HEK293T (cell line): ENCODE measurements at regions not wholly inside any gene's neighbourhood (a gene's known extent, or its start where the extent isn't known, plus 50 kb on each side); places are given as distances from the start of the nearest gene placed in this dataset.

ENCODE experiments used
- ELF4 ChIP-seq: fragments of 450-650 bp; IDR thresholded peaks from 2 replicates; pipeline ENCODE4 v1.6.1; 2017; ENCODE audit warnings: antibody characterized with exemption
- ZNF384 ChIP-seq: fragments of 450-650 bp; IDR thresholded peaks from 2 replicates; pipeline ENCODE4 v1.6.1; 2016

- no peak for TF ChIP-seq ZNF384
- TF ChIP-seq ELF4, result no peak
These were observed 93.2 kb downstream of the C17orf67 start for GRCh38 chr17:56740481-56740880.
